Uterus (tissue), 3 donors: ENCODE measurements at regions not wholly inside any gene's neighbourhood (a gene's known extent, or its start where the extent isn't known, plus 50 kb on each side); places are given as distances from the start of the nearest gene placed in this dataset.

Experiments used
- DNase-seq, 2 donors: peaks; one replicate each; pipeline ENCODE4 v3.0.0-alpha.2; 2019 to 2020
- H3K27ac ChIP-seq, 2 donors: fragments of 200-600 bp; sonication (generic); 1 replicate in 1 of 2; 2 replicates in 1 of 2; pipeline ENCODE4 v1.5.1; 2016 to 2018
- H3K27me3 ChIP-seq, 2 donors: fragments of 200-600 bp; sonication (generic); one replicate each; pipeline ENCODE4 v1.5.1; 2018 to 2019; ENCODE audit warnings: control low read depth in 1 of 2
- H3K36me3 ChIP-seq, 2 donors: fragments of 200-600 bp; sonication (generic); one replicate each; pipeline ENCODE4 v1.5.1; 2019; ENCODE audit warnings: control low read depth in 1 of 2
- H3K4me1 ChIP-seq, 2 donors: fragments of 200-600 bp; sonication (generic); one replicate each; pipeline ENCODE4 v1.5.1; 2018 to 2019; ENCODE audit warnings: control low read depth in 1 of 2
- H3K4me3 ChIP-seq, 2 donors: fragments of 200-600 bp; sonication (generic); 1 replicate in 1 of 2; 2 replicates in 1 of 2; pipeline ENCODE4 v1.5.1; 2018 to 2019; ENCODE audit warnings: mild to moderate bottlenecking in 1 of 2
- H3K9me3 ChIP-seq, 2 donors: fragments of 200-600 bp; sonication (generic); one replicate each; pipeline ENCODE4 v1.5.1; 2019; ENCODE audit warnings: control low read depth in 1 of 2
- CTCF ChIP-seq, 4 experiments: fragments of 200-600 bp in 2 of 4; fragments of 450-650 bp in 2 of 4; sonication (generic) in 2 of 4; IDR thresholded peaks; one replicate each; pipeline ENCODE4 v1.5.1; 2016 to 2019; ENCODE audit warnings: antibody characterized with exemption in 4 of 4, mild to moderate bottlenecking in 2 of 4, moderate library complexity in 1 of 4
- POLR2A ChIP-seq, 2 donors: fragments of 450-650 bp; IDR thresholded peaks; one replicate each; pipeline ENCODE4 v1.6.1; 2016; ENCODE audit warnings: antibody characterized with exemption in 2 of 2, mild to moderate bottlenecking in 1 of 2, moderate library complexity in 1 of 2
- intact Hi-C: fragments of 100-400 bp; cut with DNase I; formaldehyde crosslinking; loops from one replicate; pipeline ENCODE4 v1.15.1; 2023; ENCODE audit warnings: low total_unique reads
- donor health status: DM: yes; HTN: yes; CAD: no.

DNA sequence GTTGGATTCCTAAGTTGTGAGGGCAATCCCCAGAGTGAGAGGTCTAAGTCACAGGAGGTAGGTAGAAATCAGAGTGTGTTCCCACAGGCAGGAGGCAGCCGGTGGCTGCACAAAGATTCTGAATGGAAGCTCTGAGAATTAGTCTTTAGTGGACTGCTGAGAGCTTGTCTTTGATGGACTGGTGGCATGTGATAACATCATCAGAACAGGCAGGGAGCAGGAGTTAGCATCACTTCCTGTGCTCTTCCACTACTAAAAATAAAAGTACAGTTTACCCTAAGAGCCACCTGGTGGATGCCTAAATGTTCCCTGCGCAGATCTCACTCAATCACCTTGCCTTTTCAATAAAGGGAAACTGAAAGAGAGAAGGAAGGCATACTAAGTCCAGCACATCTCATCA lies 294.6 kb upstream of the POU3F2 start:
- no peak for DNase-seq
- no peaks in the 10 kb centered on the region for H3K9me3 ChIP-seq
- no peaks in the 10 kb centered on the region for H3K27me3 ChIP-seq
- no peak for TF ChIP-seq POLR2A (IDR thresholded peaks at IDR 0.05)
- H3K4me3 ChIP-seq, result no peak overlapping the region
- intact Hi-C loops, result no loop called here
- no peak overlapping the region for H3K27ac ChIP-seq
- H3K4me1 ChIP-seq, result no peaks in the 10 kb centered on the region
- no peaks in the 10 kb centered on the region for H3K36me3 ChIP-seq

DNA sequence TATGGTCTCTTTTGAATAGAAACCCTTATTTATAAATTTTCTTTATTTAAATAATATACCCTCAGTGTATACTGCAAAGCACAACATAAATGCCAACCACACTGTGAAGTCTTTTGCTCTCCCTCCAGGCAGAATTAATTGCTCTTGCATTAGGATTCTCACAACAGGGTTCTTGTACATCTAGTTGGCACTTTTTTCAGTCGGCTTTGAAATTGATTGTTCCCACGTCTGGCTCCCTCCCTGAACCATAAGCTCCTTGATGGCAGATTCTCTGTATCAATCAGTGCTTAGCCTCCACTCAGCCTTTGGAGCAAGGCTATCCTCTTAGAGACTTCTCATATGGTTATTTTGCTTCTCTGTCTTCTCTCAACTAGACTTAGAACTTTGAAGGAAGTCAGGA lies 288.0 kb upstream of the POU3F2 start:
- Histone ChIP-seq H3K9me3 (no peaks in the 10 kb centered on the region), H3K27me3 (no peaks in the 10 kb centered on the region), H3K4me1 (no peaks in the 10 kb centered on the region), H3K36me3 (no peaks in the 10 kb centered on the region), H3K27ac (no peak overlapping the region), H3K4me3 (no peak overlapping the region)
- TF ChIP-seq CTCF (IDR thresholded peaks at IDR 0.05) (no peak), POLR2A (IDR thresholded peaks at IDR 0.05) (no peak)
- DNase-seq, result no peak
- intact Hi-C loops, result no loop called here

DNA sequence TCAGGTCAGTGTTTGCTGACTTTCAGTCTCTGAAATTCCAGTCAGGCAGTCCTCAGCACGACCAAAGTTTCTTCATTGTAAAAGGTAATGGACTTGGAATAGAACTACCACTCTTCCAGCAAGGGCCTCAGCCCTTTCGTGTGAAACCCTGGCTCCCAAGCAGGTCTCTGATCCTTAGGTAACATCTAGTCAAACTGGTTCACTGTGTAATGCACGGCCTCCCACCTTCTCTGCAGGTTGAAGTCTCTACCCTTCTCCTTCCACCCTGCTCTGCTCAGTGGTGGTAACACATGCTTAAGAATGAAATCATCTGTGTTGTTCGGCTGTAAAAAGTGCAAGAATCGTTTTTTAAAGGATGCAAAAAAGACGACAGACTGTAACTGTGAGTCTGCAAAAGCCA lies 287.2 kb upstream of the POU3F2 start:
- Histone ChIP-seq H3K4me3 (no peak overlapping the region), H3K27me3 (no peaks in the 10 kb centered on the region), H3K27ac (no peak overlapping the region), H3K4me1 (no peaks in the 10 kb centered on the region), H3K36me3 (no peaks in the 10 kb centered on the region), H3K9me3 (no peaks in the 10 kb centered on the region)
- DNase-seq, result no peak
- intact Hi-C loops, result no loop called here
- TF ChIP-seq POLR2A (IDR thresholded peaks at IDR 0.05) (no peak), CTCF (IDR thresholded peaks at IDR 0.05) (no peak)

- intact Hi-C loops, result no loop called here
- Histone ChIP-seq H3K27ac (no peak overlapping the region), H3K36me3 (no peaks in the 10 kb centered on the region), H3K4me1 (no peaks in the 10 kb centered on the region), H3K27me3 (no peaks in the 10 kb centered on the region), H3K4me3 (no peak overlapping the region), H3K9me3 (no peaks in the 10 kb centered on the region)
- DNase-seq, result no peak
- TF ChIP-seq POLR2A (IDR thresholded peaks at IDR 0.05) (no peak), CTCF (IDR thresholded peaks at IDR 0.05) (no peak)
These were observed 286.7 kb upstream of the POU3F2 start for GRCh38 chr6:98547634-98548033.

DNA sequence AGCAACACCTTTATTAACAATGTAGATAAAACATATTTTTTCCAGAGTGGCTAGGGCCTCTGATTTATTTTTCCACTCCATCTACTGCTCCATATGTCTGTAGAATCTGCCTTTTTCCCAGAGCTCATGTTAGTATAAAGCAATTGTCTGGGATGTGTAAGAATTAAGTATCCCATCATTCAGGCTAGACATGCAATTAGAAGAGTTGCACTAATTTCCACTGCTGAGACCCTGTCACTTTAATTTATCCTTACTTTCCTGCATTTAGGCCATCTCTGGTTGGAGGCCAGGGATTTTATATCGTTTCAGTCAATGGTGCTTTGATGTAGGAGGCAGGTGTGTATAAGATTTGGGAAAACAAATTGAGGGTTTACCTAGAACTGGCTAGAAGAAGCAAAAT lies 286.1 kb upstream of the POU3F2 start:
- Histone ChIP-seq H3K27me3 (no peaks in the 10 kb centered on the region), H3K9me3 (no peaks in the 10 kb centered on the region), H3K4me1 (no peaks in the 10 kb centered on the region), H3K27ac (no peak overlapping the region), H3K36me3 (no peaks in the 10 kb centered on the region), H3K4me3 (no peak overlapping the region)
- DNase-seq, result no peak
- intact Hi-C loops, result no loop called here
- TF ChIP-seq POLR2A (IDR thresholded peaks at IDR 0.05) (no peak), CTCF (IDR thresholded peaks at IDR 0.05) (no peak)

GRCh38 chr6:98560418-98560817 lies 274.0 kb upstream of the POU3F2 start:
- TF ChIP-seq POLR2A (IDR thresholded peaks at IDR 0.05), result no peak
- no peak for TF ChIP-seq CTCF (IDR thresholded peaks at IDR 0.05)
- Histone ChIP-seq H3K4me3 (no peak overlapping the region), H3K4me1 (no peaks in the 10 kb centered on the region), H3K27ac (no peak overlapping the region), H3K27me3 (no peaks in the 10 kb centered on the region), H3K9me3 (no peaks in the 10 kb centered on the region), H3K36me3 (no peaks in the 10 kb centered on the region)
- DNase-seq, result no peak
- intact Hi-C loops, result no loop called here
